ENCODE measurements at regions not wholly inside any gene's neighbourhood (a gene's known extent, or its start where the extent isn't known, plus 50 kb on each side); places are given as distances from the start of the nearest gene placed in this dataset.

GRCh38 chr2:209298601-209299000 is 125.2 kb upstream of the MAP2 start:
- TF ChIP-seq, protein P1, sequence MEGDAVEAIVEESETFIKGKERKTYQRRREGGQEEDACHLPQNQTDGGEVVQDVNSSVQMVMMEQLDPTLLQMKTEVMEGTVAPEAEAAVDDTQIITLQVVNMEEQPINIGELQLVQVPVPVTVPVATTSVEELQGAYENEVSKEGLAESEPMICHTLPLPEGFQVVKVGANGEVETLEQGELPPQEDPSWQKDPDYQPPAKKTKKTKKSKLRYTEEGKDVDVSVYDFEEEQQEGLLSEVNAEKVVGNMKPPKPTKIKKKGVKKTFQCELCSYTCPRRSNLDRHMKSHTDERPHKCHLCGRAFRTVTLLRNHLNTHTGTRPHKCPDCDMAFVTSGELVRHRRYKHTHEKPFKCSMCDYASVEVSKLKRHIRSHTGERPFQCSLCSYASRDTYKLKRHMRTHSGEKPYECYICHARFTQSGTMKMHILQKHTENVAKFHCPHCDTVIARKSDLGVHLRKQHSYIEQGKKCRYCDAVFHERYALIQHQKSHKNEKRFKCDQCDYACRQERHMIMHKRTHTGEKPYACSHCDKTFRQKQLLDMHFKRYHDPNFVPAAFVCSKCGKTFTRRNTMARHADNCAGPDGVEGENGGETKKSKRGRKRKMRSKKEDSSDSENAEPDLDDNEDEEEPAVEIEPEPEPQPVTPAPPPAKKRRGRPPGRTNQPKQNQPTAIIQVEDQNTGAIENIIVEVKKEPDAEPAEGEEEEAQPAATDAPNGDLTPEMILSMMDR (conservative IDR thresholded peaks at IDR 0.05; ENCODE audit: low read length) = no peak
- no peak for TF ChIP-seq EZH2phosphoT487 (IDR thresholded peaks at IDR 0.05; ENCODE audit: borderline replicate concordance)

Data from Loucy (cell line).